ENCODE measurements at regions not wholly inside any gene's neighbourhood (a gene's known extent, or its start where the extent isn't known, plus 50 kb on each side); places are given as distances from the start of the nearest gene placed in this dataset.

DNA sequence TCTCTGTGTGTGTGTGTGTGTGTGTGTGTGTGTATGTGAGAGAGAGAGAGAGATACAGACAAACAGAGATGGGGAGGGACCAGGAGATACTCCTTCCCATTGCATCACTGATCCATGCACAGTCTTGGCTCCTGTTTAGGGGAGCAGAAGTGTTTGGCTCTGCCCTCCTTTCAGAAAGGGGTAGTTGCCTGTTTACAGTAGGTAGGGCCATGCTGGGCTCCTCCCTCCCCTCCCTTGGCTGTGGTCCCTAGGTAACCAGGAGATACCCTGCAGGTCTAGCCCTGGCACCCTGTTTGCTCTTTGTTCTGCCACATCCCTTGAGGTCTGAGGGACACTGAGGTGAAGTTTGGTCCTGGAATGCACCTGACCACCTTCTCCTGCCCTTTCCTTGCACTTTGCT lies 95.3 kb downstream of the RAMP3 start:
- TF ChIP-seq, protein P1, sequence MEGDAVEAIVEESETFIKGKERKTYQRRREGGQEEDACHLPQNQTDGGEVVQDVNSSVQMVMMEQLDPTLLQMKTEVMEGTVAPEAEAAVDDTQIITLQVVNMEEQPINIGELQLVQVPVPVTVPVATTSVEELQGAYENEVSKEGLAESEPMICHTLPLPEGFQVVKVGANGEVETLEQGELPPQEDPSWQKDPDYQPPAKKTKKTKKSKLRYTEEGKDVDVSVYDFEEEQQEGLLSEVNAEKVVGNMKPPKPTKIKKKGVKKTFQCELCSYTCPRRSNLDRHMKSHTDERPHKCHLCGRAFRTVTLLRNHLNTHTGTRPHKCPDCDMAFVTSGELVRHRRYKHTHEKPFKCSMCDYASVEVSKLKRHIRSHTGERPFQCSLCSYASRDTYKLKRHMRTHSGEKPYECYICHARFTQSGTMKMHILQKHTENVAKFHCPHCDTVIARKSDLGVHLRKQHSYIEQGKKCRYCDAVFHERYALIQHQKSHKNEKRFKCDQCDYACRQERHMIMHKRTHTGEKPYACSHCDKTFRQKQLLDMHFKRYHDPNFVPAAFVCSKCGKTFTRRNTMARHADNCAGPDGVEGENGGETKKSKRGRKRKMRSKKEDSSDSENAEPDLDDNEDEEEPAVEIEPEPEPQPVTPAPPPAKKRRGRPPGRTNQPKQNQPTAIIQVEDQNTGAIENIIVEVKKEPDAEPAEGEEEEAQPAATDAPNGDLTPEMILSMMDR (conservative IDR thresholded peaks at IDR 0.05 in 1 of 2, IDR thresholded peaks at IDR 0.05 in 1 of 2; ENCODE audit: low read depth in 1 of 2, low read length in 2 of 2): no peak
- no peak for TF ChIP-seq EZH2 (IDR thresholded peaks at IDR 0.05; ENCODE audit: low read length, missing control alignments)

Measured in fibroblast of lung (primary cell).